GM18858 (cell line): ENCODE measurements at regions not wholly inside any gene's neighbourhood (a gene's known extent, or its start where the extent isn't known, plus 50 kb on each side); places are given as distances from the start of the nearest gene placed in this dataset.

ENCODE experiments used
- ATAC-seq: cut with Tn5 transposase; IDR thresholded peaks from one replicate; pipeline ENCODE4 v1.9.1; 2021; ENCODE audit not compliant: unreplicated experiment

GRCh38 chr2:234135750-234136221 is 85.3 kb downstream of the SPP2 start:
- no peak for ATAC-seq

GRCh38 chr2:234134496-234134895 is 84.0 kb downstream of the SPP2 start:
- no peak for ATAC-seq

DNA sequence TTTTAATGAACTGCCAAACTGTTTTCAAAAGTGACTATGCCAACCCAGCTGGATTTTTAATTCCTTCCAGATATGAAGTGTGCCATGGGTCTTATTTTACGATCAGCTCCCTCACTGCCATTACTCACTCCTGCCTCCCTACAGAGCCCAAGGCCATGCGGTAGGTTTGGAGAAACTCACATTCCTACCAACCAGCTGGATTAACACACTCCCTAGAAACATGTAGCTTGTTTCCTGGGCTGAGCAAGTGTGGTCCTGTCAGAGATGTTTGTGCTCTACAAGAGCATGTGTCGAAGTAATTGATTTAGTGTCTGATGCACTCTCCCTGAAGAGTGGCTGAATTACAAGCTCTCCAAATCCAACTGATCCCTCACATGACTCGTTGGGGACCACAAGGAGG is 82.5 kb downstream of the SPP2 start:
- ATAC-seq: no peak

DNA sequence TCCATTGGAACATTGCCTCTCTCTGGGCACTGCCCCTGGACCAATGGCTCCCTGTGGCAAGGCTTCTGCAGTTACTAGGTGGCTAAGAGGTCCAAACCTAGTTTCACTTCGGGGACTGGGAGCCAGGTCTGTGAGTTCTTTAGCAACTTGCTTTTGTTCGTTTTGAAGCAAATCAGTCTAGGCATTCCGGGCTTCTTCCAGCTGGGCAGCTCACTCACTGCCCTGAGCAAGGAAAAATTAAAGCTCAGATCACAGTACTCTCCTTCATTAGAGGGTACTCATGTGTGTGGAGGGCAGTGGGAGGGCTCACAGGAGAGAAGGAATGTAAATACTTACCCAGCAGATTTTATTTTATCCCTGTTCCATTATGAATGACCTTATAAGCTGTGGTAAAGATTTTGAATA is 80.3 kb downstream of the SPP2 start:
- ATAC-seq: no peak

DNA sequence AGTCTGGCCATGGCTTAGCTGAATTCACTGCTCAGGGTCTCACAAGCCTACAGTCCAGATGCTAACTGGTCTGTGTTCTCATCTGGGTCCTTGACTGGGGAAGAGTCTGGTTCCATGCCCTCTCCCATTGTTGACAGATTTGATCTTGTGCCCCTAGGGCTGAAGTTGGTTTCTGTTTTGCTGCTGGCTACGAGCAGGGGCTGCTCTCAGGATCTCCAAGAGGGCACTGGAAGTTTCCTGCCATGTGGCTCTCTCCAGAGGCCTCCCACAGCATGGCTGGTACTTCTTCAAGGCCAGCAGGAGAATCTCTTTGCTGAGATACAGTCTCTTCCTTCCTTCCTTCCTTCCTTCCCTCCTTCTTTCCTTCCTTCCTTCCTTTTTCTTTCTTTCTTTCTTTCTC is 78.1 kb downstream of the SPP2 start:
- no peak for ATAC-seq
